HFFc6 (cell line): ENCODE measurements at regions not wholly inside any gene's neighbourhood (a gene's known extent, or its start where the extent isn't known, plus 50 kb on each side); places are given as distances from the start of the nearest gene placed in this dataset.
"Not testable (repeated sequence)": the region's sequence is repeated elsewhere in the genome, so short reads cannot be mapped to it uniquely, and the experiment has no call there.

Experiments
- DNase-seq: peaks from one replicate; pipeline ENCODE4 v3.0.0-alpha.2; 2018
- H3K27ac Mint-ChIP-seq: 2 replicates; pipeline ENCODE4 v1.8.0; 2020; ENCODE audit warnings: mild to moderate bottlenecking, mixed read lengths
- H3K27me3 Mint-ChIP-seq: 2 replicates; pipeline ENCODE4 v1.8.0; 2021; ENCODE audit warnings: mild to moderate bottlenecking, moderate library complexity, mixed read lengths; ENCODE audit not compliant: insufficient read depth
- H3K36me3 Mint-ChIP-seq: 2 replicates; pipeline ENCODE4 v1.8.0; 2021; ENCODE audit warnings: low read depth, mixed read lengths
- H3K4me1 Mint-ChIP-seq: 2 replicates; pipeline ENCODE4 v1.8.0; 2020; ENCODE audit warnings: low read depth, mixed read lengths
- H3K4me3 Mint-ChIP-seq: 2 replicates; pipeline ENCODE4 v1.8.0; 2020; ENCODE audit warnings: mild to moderate bottlenecking, moderate library complexity, mixed read lengths
- H3K9me3 Mint-ChIP-seq: 2 replicates; pipeline ENCODE4 v1.8.0; 2020; ENCODE audit warnings: mild to moderate bottlenecking, mixed read lengths
- TF ChIP-seq, protein P1 (sequence below): fragments of 200-600 bp; sonication (generic); IDR thresholded peaks from 2 replicates; pipeline ENCODE4 v1.5.0; 2021; ENCODE audit warnings: antibody characterized with exemption, mild to moderate bottlenecking

DNA sequence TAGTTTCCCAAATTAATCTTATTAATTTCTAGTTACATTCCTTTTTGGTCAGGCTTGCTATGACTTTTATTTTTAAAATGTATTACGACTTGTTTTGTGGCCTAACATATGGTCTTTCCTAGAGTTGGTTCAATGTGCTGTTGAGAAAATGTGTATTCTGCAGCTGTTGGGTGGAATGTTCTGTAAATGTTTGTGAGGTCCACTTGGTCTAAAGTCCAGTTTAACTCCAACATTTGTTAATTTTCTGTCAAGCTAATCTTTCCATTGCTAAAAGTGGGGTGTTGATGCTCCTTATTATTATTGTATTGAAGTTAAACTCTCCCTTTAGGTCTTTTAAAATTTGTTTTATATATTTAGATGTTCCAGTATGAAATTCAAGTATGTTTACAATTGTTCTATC, 1010.8 kb upstream of the EDIL3 start:
- Mint-ChIP-seq H3K27me3 (peaks cover 1% of the 10 kb centered on the region), H3K36me3 (no peaks in the 10 kb centered on the region), H3K9me3 (peaks cover 18% of the 10 kb centered on the region), H3K27ac (no peak overlapping the region), H3K4me1 (no peaks in the 10 kb centered on the region), H3K4me3 (no peak overlapping the region)
- no peak for DNase-seq
- TF ChIP-seq, protein P1, sequence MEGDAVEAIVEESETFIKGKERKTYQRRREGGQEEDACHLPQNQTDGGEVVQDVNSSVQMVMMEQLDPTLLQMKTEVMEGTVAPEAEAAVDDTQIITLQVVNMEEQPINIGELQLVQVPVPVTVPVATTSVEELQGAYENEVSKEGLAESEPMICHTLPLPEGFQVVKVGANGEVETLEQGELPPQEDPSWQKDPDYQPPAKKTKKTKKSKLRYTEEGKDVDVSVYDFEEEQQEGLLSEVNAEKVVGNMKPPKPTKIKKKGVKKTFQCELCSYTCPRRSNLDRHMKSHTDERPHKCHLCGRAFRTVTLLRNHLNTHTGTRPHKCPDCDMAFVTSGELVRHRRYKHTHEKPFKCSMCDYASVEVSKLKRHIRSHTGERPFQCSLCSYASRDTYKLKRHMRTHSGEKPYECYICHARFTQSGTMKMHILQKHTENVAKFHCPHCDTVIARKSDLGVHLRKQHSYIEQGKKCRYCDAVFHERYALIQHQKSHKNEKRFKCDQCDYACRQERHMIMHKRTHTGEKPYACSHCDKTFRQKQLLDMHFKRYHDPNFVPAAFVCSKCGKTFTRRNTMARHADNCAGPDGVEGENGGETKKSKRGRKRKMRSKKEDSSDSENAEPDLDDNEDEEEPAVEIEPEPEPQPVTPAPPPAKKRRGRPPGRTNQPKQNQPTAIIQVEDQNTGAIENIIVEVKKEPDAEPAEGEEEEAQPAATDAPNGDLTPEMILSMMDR = no peak

- TF ChIP-seq, protein P1 = no peak
- no peak for DNase-seq
- Mint-ChIP-seq H3K27ac (no peak overlapping the region), H3K4me3 (no peak overlapping the region), H3K4me1 (no peaks in the 10 kb centered on the region), H3K36me3 (no peaks in the 10 kb centered on the region), H3K27me3 (peaks cover under 1% of the 10 kb centered on the region), H3K9me3 (peaks cover 22% of the 10 kb centered on the region)
Observed at GRCh38 chr5:85397451-85397850, 1012.8 kb upstream of the EDIL3 start.

GRCh38 chr5:85428426-85428934, 1043.8 kb upstream of the EDIL3 start:
- H3K4me1 Mint-ChIP-seq = no peaks in the 10 kb centered on the region
- H3K9me3 Mint-ChIP-seq = peaks cover 26% of the 10 kb centered on the region
- no peaks in the 10 kb centered on the region for H3K27me3 Mint-ChIP-seq
- DNase-seq = no peak
- peaks cover 5% of the 10 kb centered on the region; the same call in 1 of the 2 replicates for H3K36me3 Mint-ChIP-seq
- TF ChIP-seq, protein P1 = no peak
- no peak overlapping the region for H3K4me3 Mint-ChIP-seq
- no peak overlapping the region for H3K27ac Mint-ChIP-seq

- H3K4me3 Mint-ChIP-seq, H3K36me3 Mint-ChIP-seq, H3K27me3 Mint-ChIP-seq, H3K4me1 Mint-ChIP-seq, H3K27ac Mint-ChIP-seq, DNase-seq: not testable (repeated sequence)
- H3K9me3 Mint-ChIP-seq = peaks cover 42% of the 10 kb centered on the region
Observed at GRCh38 chr5:85431726-85432125, 1047.0 kb upstream of the EDIL3 start.

- Mint-ChIP-seq H3K27me3 (no peaks in the 10 kb centered on the region), H3K36me3 (no peaks in the 10 kb centered on the region), H3K4me1 (no peaks in the 10 kb centered on the region), H3K9me3 (peaks cover 33% of the 10 kb centered on the region), H3K27ac (no peak overlapping the region), H3K4me3 (no peak overlapping the region)
- TF ChIP-seq, protein P1 = no peak
- DNase-seq = no peak
Observed at GRCh38 chr5:85441156-85441555, 1056.5 kb upstream of the EDIL3 start.

DNA sequence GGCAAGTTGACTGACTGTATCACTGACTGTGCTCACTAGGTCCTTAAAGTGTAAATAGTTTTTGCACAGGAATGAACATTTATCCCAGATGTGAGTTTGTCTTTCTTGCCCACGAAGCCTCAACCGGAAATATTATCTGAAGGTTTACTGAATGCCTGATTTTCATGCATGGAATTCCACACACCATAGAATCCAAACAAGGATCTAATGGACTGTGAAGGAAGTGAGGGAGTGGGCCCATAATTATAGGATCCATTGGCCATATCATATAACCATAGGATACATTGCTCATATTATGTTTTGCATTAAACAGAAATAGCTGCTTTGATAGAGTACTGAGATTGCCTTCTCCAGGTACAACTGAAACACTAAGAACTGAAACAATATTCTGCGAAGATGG, 1057.2 kb upstream of the EDIL3 start:
- no peaks in the 10 kb centered on the region for H3K27me3 Mint-ChIP-seq
- H3K4me3 Mint-ChIP-seq = no peak overlapping the region
- peaks cover 27% of the 10 kb centered on the region for H3K9me3 Mint-ChIP-seq
- H3K4me1 Mint-ChIP-seq = no peaks in the 10 kb centered on the region
- DNase-seq = no peak
- H3K27ac Mint-ChIP-seq = no peak overlapping the region
- TF ChIP-seq, protein P1 = no peak
- no peaks in the 10 kb centered on the region for H3K36me3 Mint-ChIP-seq
